Ovary (tissue), 7 donors: ENCODE measurements at regions not wholly inside any gene's neighbourhood (a gene's known extent, or its start where the extent isn't known, plus 50 kb on each side); places are given as distances from the start of the nearest gene placed in this dataset.

Experiments
- DNase-seq, 5 donors: peaks; one replicate each; pipeline ENCODE4 v3.0.0-alpha.2; 2019 to 2020
- H3K27ac ChIP-seq, 2 donors: fragments of 200-600 bp; one replicate each; pipeline versions ENCODE4 v1.5.1 to v1.8.0; 2019 to 2022
- H3K27me3 ChIP-seq: fragments of 200-600 bp; one replicate; pipeline ENCODE4 v1.8.0; 2022
- H3K36me3 ChIP-seq: fragments of 200-600 bp; sonication (generic); one replicate; pipeline ENCODE4 v1.5.1; 2019
- H3K4me1 ChIP-seq: one replicate; pipeline ENCODE4 v1.8.1; 2013; ENCODE audit warnings: mild to moderate bottlenecking, moderate library complexity; ENCODE audit not compliant: insufficient read depth
- H3K4me3 ChIP-seq: fragments of 200-600 bp; sonication (generic); one replicate; pipeline ENCODE4 v1.5.1; 2017
- H3K9me3 ChIP-seq, 2 donors: fragments of 200-600 bp in 1 of 2; sonication (generic) in 1 of 2; one replicate each; pipeline versions ENCODE4 v1.5.1 to v1.8.1; 2013 to 2019; ENCODE audit warnings: mild to moderate bottlenecking in 1 of 2, moderate library complexity in 1 of 2
- CTCF ChIP-seq, 3 donors: fragments of 450-650 bp in 2 of 3; fragments of 200-600 bp in 1 of 3; IDR thresholded peaks; one replicate each; pipeline versions ENCODE4 v1.5.1 to v1.8.0; 2016 to 2022; ENCODE audit warnings: antibody characterized with exemption in 3 of 3, mild to moderate bottlenecking in 1 of 3
- EP300 ChIP-seq: sonication (generic); formaldehyde crosslinking; IDR thresholded peaks from one replicate; pipeline ENCODE4 v1.6.1; 2017; ENCODE audit warnings: antibody characterized with exemption
- POLR2A ChIP-seq: fragments of 450-650 bp; IDR thresholded peaks from one replicate; pipeline ENCODE4 v1.6.1; 2017; ENCODE audit warnings: antibody characterized with exemption, mild to moderate bottlenecking, moderate library complexity
- WGBS, 3 donors: extraction: QIAGEN DNeasy Blood & Tissue Kit in 1 of 3; methylation state at CpG; one replicate each; pipeline versions ENCODE4 v1.1.5 to v1.1.7; 2013 to 2017; 5-methylcytosine and 5-hydroxymethylcytosine counted together
- intact Hi-C, 4 donors: fragments of 100-400 bp; cut with DNase I; formaldehyde crosslinking; loops; one replicate each; pipeline versions ENCODE4 v1.11.0 to v1.15.1; 2022 to 2023
- donor health status: DM: no; HTN: no; CAD: no; lungs with moderate emphysema.
- donor health status: DM: no; HTN: no; CAD: no.
- donor health status: Bipolar disorder and iron deficiency.
- donor health status: DM: no; HTN: no; CAD: no.
- donor health status: DM: yes; HTN: yes; CAD: no.

GRCh38 chr4:71254451-71255012 is 84.3 kb upstream of the SLC4A4 start:
- Histone ChIP-seq H3K4me3 (no peak overlapping the region), H3K36me3 (no peaks in the 10 kb centered on the region), H3K9me3 (no peaks in the 10 kb centered on the region), H3K27me3 (no peaks in the 10 kb centered on the region), H3K4me1 (no peaks in the 10 kb centered on the region), H3K27ac (no peak overlapping the region)
- 55 to 75% (median 62%) methylated on average over 2 of the region's 2 CpGs for WGBS, 3 donors
- intact Hi-C loops, result no loop called here
- DNase-seq, result no peak
- TF ChIP-seq CTCF (IDR thresholded peaks at IDR 0.05), result no peak

- no peak for DNase-seq
- 87 to 97% (median 93%) methylated on average over 1 of the region's 1 CpG for WGBS, 3 donors
- Histone ChIP-seq H3K9me3 (no peaks in the 10 kb centered on the region), H3K27ac (no peak overlapping the region), H3K27me3 (no peaks in the 10 kb centered on the region), H3K4me1 (no peaks in the 10 kb centered on the region), H3K36me3 (no peaks in the 10 kb centered on the region), H3K4me3 (no peak overlapping the region)
- TF ChIP-seq EP300 (no peak), POLR2A (no peak), CTCF (IDR thresholded peaks at IDR 0.05) (no peak)
- intact Hi-C loops, result no loop called here
Observed at GRCh38 chr4:71255976-71256375, 82.8 kb upstream of the SLC4A4 start.

GRCh38 chr4:71257761-71258160 is 81.1 kb upstream of the SLC4A4 start:
- Histone ChIP-seq H3K27me3 (no peaks in the 10 kb centered on the region), H3K36me3 (no peaks in the 10 kb centered on the region), H3K27ac (no peak overlapping the region), H3K4me3 (no peak overlapping the region), H3K4me1 (no peaks in the 10 kb centered on the region), H3K9me3 (no peaks in the 10 kb centered on the region)
- no peak for DNase-seq
- intact Hi-C loops, result no loop called here
- TF ChIP-seq CTCF (IDR thresholded peaks at IDR 0.05) (no peak), EP300 (no peak), POLR2A (no peak)
- WGBS, 3 donors, result 61 to 83% (median 61%) methylated on average over 3 of the region's 3 CpGs

GRCh38 chr4:71258323-71258722 is 80.5 kb upstream of the SLC4A4 start:
- no peak for DNase-seq
- TF ChIP-seq POLR2A (no peak), CTCF (IDR thresholded peaks at IDR 0.05) (no peak), EP300 (no peak)
- H3K27me3 ChIP-seq, result no peaks in the 10 kb centered on the region
- H3K36me3 ChIP-seq, result no peaks in the 10 kb centered on the region
- H3K4me1 ChIP-seq, result no peaks in the 10 kb centered on the region
- no peaks in the 10 kb centered on the region for H3K9me3 ChIP-seq
- H3K4me3 ChIP-seq, result no peak overlapping the region
- no peak overlapping the region for H3K27ac ChIP-seq
- intact Hi-C loops, result no loop called here
- 69 to 82% (median 82%) methylated on average over 7 of the region's 7 CpGs for WGBS, 3 donors

- Histone ChIP-seq H3K36me3 (no peaks in the 10 kb centered on the region), H3K27me3 (no peaks in the 10 kb centered on the region), H3K4me1 (no peaks in the 10 kb centered on the region), H3K9me3 (no peaks in the 10 kb centered on the region), H3K27ac (no peak overlapping the region), H3K4me3 (no peak overlapping the region)
- DNase-seq, result no peak
- 89 to 93% (median 91%) methylated on average over 6 of the region's 6 CpGs for WGBS, 3 donors
- TF ChIP-seq CTCF (IDR thresholded peaks at IDR 0.05) (no peak), EP300 (no peak), POLR2A (no peak)
- intact Hi-C loops, result no loop called here
Observed at GRCh38 chr4:71259280-71259679, 79.5 kb upstream of the SLC4A4 start.
